ELF-1 (cell line): ENCODE measurements at regions not wholly inside any gene's neighbourhood (a gene's known extent, or its start where the extent isn't known, plus 50 kb on each side); places are given as distances from the start of the nearest gene placed in this dataset.

ENCODE experiments used
- DNase-seq: peaks from one replicate; pipeline ENCODE4 v3.0.0-alpha.2; 2016; ENCODE audit warnings: low read depth, low spot score

GRCh38 chr2:157685572-157685971 lies 56.9 kb upstream of the ACVR1C start:
- DNase-seq, result no peak

- peak; percentile 4 for DNase-seq
Observed at GRCh38 chr2:157684940-157685466, 56.3 kb upstream of the ACVR1C start.
